HG03571 (cell line): ENCODE measurements at regions not wholly inside any gene's neighbourhood (a gene's known extent, or its start where the extent isn't known, plus 50 kb on each side); places are given as distances from the start of the nearest gene placed in this dataset.

Source experiments
- ATAC-seq: cut with Tn5 transposase; IDR thresholded peaks from one replicate; pipeline ENCODE4 v1.9.1; 2021; ENCODE audit not compliant: unreplicated experiment

- ATAC-seq: no peak
These were observed 415.3 kb upstream of the ALCAM start for GRCh38 chr3:104951426-104951825.

GRCh38 chr3:104952146-104952972 is 414.4 kb upstream of the ALCAM start:
- no peak for ATAC-seq

- ATAC-seq: no peak
These were observed 409.9 kb upstream of the ALCAM start for GRCh38 chr3:104956620-104957345.

- ATAC-seq: no peak
These were observed 406.1 kb upstream of the ALCAM start for GRCh38 chr3:104960579-104960978.

GRCh38 chr3:104961851-104962250 is 404.9 kb upstream of the ALCAM start:
- ATAC-seq: no peak

GRCh38 chr3:104974316-104974715 is 392.4 kb upstream of the ALCAM start:
- ATAC-seq: no peak

GRCh38 chr3:104977719-104978118 is 389.0 kb upstream of the ALCAM start:
- ATAC-seq: no peak

GRCh38 chr3:104982130-104982529 is 384.6 kb upstream of the ALCAM start:
- ATAC-seq: no peak

- no peak for ATAC-seq
These were observed 378.9 kb upstream of the ALCAM start for GRCh38 chr3:104987859-104988258.

GRCh38 chr3:104988496-104988895 is 378.2 kb upstream of the ALCAM start:
- no peak for ATAC-seq

- ATAC-seq: no peak
These were observed 376.8 kb upstream of the ALCAM start for GRCh38 chr3:104989878-104990277.

- ATAC-seq: no peak
These were observed 376.0 kb upstream of the ALCAM start for GRCh38 chr3:104990758-104991157.

- ATAC-seq: no peak
These were observed 374.0 kb upstream of the ALCAM start for GRCh38 chr3:104992676-104993075.

GRCh38 chr3:105006164-105006563 is 360.5 kb upstream of the ALCAM start:
- ATAC-seq: no peak

GRCh38 chr3:105013657-105014056 is 353.1 kb upstream of the ALCAM start:
- ATAC-seq: no peak

- ATAC-seq: no peak
These were observed 352.1 kb upstream of the ALCAM start for GRCh38 chr3:105014631-105015030.

GRCh38 chr3:105022813-105023212 is 343.9 kb upstream of the ALCAM start:
- no peak for ATAC-seq

GRCh38 chr3:105030211-105030610 is 336.5 kb upstream of the ALCAM start:
- no peak for ATAC-seq

GRCh38 chr3:105032541-105032940 is 334.2 kb upstream of the ALCAM start:
- no peak for ATAC-seq

- ATAC-seq: no peak
These were observed 333.6 kb upstream of the ALCAM start for GRCh38 chr3:105033081-105033480.

GRCh38 chr3:105039004-105039403 is 327.7 kb upstream of the ALCAM start:
- no peak for ATAC-seq

GRCh38 chr3:105040026-105040622 is 326.6 kb upstream of the ALCAM start:
- no peak for ATAC-seq
